A673 (cell line): ENCODE measurements at regions not wholly inside any gene's neighbourhood (a gene's known extent, or its start where the extent isn't known, plus 50 kb on each side); places are given as distances from the start of the nearest gene placed in this dataset.

Source experiments
- CTCF ChIP-seq: fragments of 300-800, 200-600 bp; sonication (generic); conservative IDR thresholded peaks from 2 replicates; pipeline ENCODE4 v1.5.1; 2017; ENCODE audit warnings: low read depth, mild to moderate bottlenecking, antibody characterized with exemption, low read length, moderate library complexity, mixed read lengths
- EZH2 ChIP-seq: fragments of 200-600 bp; sonication (generic); IDR thresholded peaks from 2 replicates; pipeline ENCODE4 v1.6.1; 2017; ENCODE audit warnings: borderline replicate concordance, low read depth, mild to moderate bottlenecking, mixed read lengths, antibody characterized with exemption, low read length; ENCODE audit not compliant: poor library complexity, severe bottlenecking

- TF ChIP-seq EZH2 (no peak), CTCF (no peak)
These were observed 384.4 kb downstream of the SLC4A3 start for GRCh38 chr2:220011859-220012258.
